Uterus (tissue), 3 donors: ENCODE measurements at regions not wholly inside any gene's neighbourhood (a gene's known extent, or its start where the extent isn't known, plus 50 kb on each side); places are given as distances from the start of the nearest gene placed in this dataset.

Experiments used
- DNase-seq, 2 donors: peaks; one replicate each; pipeline ENCODE4 v3.0.0-alpha.2; 2019 to 2020
- H3K27ac ChIP-seq, 2 donors: fragments of 200-600 bp; sonication (generic); 1 replicate in 1 of 2; 2 replicates in 1 of 2; pipeline ENCODE4 v1.5.1; 2016 to 2018
- H3K27me3 ChIP-seq, 2 donors: fragments of 200-600 bp; sonication (generic); one replicate each; pipeline ENCODE4 v1.5.1; 2018 to 2019; ENCODE audit warnings: control low read depth in 1 of 2
- H3K36me3 ChIP-seq, 2 donors: fragments of 200-600 bp; sonication (generic); one replicate each; pipeline ENCODE4 v1.5.1; 2019; ENCODE audit warnings: control low read depth in 1 of 2
- H3K4me1 ChIP-seq, 2 donors: fragments of 200-600 bp; sonication (generic); one replicate each; pipeline ENCODE4 v1.5.1; 2018 to 2019; ENCODE audit warnings: control low read depth in 1 of 2
- H3K4me3 ChIP-seq, 2 donors: fragments of 200-600 bp; sonication (generic); 1 replicate in 1 of 2; 2 replicates in 1 of 2; pipeline ENCODE4 v1.5.1; 2018 to 2019; ENCODE audit warnings: mild to moderate bottlenecking in 1 of 2
- H3K9me3 ChIP-seq, 2 donors: fragments of 200-600 bp; sonication (generic); one replicate each; pipeline ENCODE4 v1.5.1; 2019; ENCODE audit warnings: control low read depth in 1 of 2
- CTCF ChIP-seq, 4 experiments: fragments of 200-600 bp in 2 of 4; fragments of 450-650 bp in 2 of 4; sonication (generic) in 2 of 4; IDR thresholded peaks; one replicate each; pipeline ENCODE4 v1.5.1; 2016 to 2019; ENCODE audit warnings: antibody characterized with exemption in 4 of 4, mild to moderate bottlenecking in 2 of 4, moderate library complexity in 1 of 4
- POLR2A ChIP-seq, 2 donors: fragments of 450-650 bp; IDR thresholded peaks; one replicate each; pipeline ENCODE4 v1.6.1; 2016; ENCODE audit warnings: antibody characterized with exemption in 2 of 2, mild to moderate bottlenecking in 1 of 2, moderate library complexity in 1 of 2
- intact Hi-C: fragments of 100-400 bp; cut with DNase I; formaldehyde crosslinking; loops from one replicate; pipeline ENCODE4 v1.15.1; 2023; ENCODE audit warnings: low total_unique reads
- donor health status: DM: yes; HTN: yes; CAD: no.

- Histone ChIP-seq H3K4me3 (no peak overlapping the region), H3K36me3 (no peaks in the 10 kb centered on the region), H3K9me3 (no peaks in the 10 kb centered on the region), H3K27ac (no peak overlapping the region), H3K27me3 (no peaks in the 10 kb centered on the region), H3K4me1 (no peaks in the 10 kb centered on the region)
- intact Hi-C loops: no loop called here
- DNase-seq: no peak
- TF ChIP-seq CTCF (IDR thresholded peaks at IDR 0.05): no peak
- no peak for TF ChIP-seq POLR2A (IDR thresholded peaks at IDR 0.05)
These were observed 152.7 kb downstream of the POLR2M start for GRCh38 chr15:57859130-57859685.

DNA sequence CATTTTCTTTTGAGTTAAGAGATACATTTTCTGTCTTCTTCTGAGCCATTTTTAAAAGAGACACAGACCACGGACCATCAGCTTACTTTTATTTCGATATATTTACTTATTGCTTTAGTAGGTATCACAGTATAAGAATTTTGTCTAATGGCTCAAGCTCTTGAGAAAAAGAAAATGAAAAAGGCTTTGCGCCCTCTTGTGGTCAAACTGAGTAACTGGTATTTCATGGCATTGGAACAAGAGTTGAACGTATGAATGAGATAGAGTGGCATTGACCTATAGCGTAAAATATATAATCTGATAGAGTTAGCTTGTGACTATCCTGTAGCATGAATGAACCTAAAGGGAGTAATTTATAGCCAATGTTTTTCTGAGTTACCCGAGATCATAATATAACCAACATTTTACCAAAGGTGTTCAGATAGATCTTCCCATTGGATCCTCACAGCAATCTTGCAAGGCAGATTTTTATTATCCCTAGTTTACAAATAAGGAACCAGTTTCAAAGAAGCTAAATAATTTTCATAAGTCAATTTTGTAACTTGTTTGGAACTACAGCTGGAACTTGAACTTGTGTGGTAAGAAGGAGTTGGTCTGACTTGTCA is 154.6 kb downstream of the POLR2M start:
- Histone ChIP-seq H3K4me3 (no peak overlapping the region), H3K27ac (peak overlapping the region; percentile 38 to 55), H3K9me3 (no peaks in the 10 kb centered on the region), H3K36me3 (no peaks in the 10 kb centered on the region), H3K4me1 (no peaks in the 10 kb centered on the region), H3K27me3 (no peaks in the 10 kb centered on the region)
- peak in 1 of 2 donors; percentile 27 for DNase-seq
- intact Hi-C loops: loop anchor here (10.0 kb wide), 1 partner anchor 196 kb away; no protein-coding TSS in a partner anchor
- peak; percentile 67 to 88 (median 76) for TF ChIP-seq CTCF (IDR thresholded peaks at IDR 0.05)
- no peak for TF ChIP-seq POLR2A (IDR thresholded peaks at IDR 0.05)

DNA sequence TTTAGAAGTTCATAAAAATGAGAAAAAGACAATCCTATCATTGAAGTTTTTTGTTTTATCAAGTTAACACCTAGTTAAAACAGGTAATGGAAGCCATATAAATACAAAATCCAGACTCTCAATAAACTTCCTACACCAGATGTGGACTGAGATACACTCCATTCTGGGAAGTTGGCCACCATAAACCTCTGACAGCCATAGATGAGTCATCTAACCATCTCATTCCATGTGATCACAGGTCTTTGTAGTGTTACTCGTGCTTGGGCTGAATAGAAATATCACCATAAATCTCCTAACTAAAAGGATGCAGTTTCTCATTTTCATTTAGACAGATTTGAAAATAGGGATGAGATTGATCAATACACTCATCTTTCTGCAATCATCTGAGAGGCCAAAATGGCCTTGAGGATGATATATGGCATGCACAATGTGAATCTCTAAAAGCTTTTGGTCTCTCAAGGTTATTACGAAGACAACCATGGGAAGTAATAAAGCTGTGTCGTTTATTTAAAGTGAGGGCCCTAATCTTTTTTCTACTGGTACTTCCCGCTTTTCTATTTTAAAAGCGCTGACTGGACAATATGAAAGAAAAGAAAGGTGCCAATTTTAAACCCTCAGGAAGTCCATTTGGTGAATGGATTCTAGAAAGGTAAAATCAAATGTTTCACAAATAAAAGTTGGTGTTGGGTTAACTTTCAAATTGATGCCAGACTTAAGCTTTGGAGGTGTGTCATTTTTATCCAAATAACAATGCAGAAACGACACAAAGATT is 155.5 kb downstream of the POLR2M start:
- H3K4me1 ChIP-seq: no peaks in the 10 kb centered on the region
- H3K9me3 ChIP-seq: no peaks in the 10 kb centered on the region
- H3K4me3 ChIP-seq: no peak overlapping the region
- DNase-seq: peak in 1 of 2 donors; percentile 49
- intact Hi-C loops: loop anchor here (10.0 kb wide), 1 partner anchor 197 kb away; no protein-coding TSS in a partner anchor
- H3K27ac ChIP-seq: peak overlapping the region; percentile 38 to 55
- H3K36me3 ChIP-seq: no peaks in the 10 kb centered on the region
- H3K27me3 ChIP-seq: no peaks in the 10 kb centered on the region
- TF ChIP-seq CTCF (IDR thresholded peaks at IDR 0.05) (no peak), POLR2A (IDR thresholded peaks at IDR 0.05) (no peak)

DNA sequence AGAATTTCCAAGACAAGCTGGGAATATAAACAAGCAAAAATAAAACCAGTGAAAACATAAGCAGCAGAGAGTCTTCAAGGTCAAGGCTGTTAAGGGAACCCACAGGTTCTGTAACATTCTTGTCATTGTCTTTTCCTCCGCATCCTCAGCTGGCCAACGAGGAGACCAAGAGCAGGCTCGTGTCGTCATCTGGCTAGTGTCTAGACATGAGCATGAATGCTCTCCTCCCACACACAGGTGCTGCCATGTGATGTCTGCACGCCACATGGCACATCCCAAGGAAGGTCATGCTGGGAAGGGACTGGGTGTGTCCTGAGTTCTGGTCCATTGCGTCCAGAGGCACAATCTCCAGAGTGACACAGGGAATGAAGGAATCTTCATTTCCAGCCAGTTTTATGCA is 156.2 kb downstream of the POLR2M start:
- no peak overlapping the region for H3K27ac ChIP-seq
- intact Hi-C loops: loop anchor here (10.0 kb wide), 1 partner anchor 198 kb away; no protein-coding TSS in a partner anchor
- DNase-seq: no peak
- H3K4me3 ChIP-seq: no peak overlapping the region
- TF ChIP-seq POLR2A (IDR thresholded peaks at IDR 0.05): no peak
- TF ChIP-seq CTCF (IDR thresholded peaks at IDR 0.05): no peak
- H3K36me3 ChIP-seq: no peaks in the 10 kb centered on the region
- no peaks in the 10 kb centered on the region for H3K27me3 ChIP-seq
- H3K4me1 ChIP-seq: no peaks in the 10 kb centered on the region
- no peaks in the 10 kb centered on the region for H3K9me3 ChIP-seq

- H3K27me3 ChIP-seq: no peaks in the 10 kb centered on the region
- H3K9me3 ChIP-seq: no peaks in the 10 kb centered on the region
- H3K4me3 ChIP-seq: no peak overlapping the region
- no peak for TF ChIP-seq POLR2A (IDR thresholded peaks at IDR 0.05)
- TF ChIP-seq CTCF (IDR thresholded peaks at IDR 0.05): peak in 2 of 4 experiments; percentile 15 to 17
- H3K4me1 ChIP-seq: no peaks in the 10 kb centered on the region
- DNase-seq: no peak
- intact Hi-C loops: loop anchor here (10.0 kb wide), 1 partner anchor 200 kb away; no protein-coding TSS in a partner anchor
- H3K36me3 ChIP-seq: no peaks in the 10 kb centered on the region
- H3K27ac ChIP-seq: no peak overlapping the region
These were observed 158.8 kb downstream of the POLR2M start for GRCh38 chr15:57865294-57865693.
